ENCODE measurements at regions not wholly inside any gene's neighbourhood (a gene's known extent, or its start where the extent isn't known, plus 50 kb on each side); places are given as distances from the start of the nearest gene placed in this dataset.

DNA sequence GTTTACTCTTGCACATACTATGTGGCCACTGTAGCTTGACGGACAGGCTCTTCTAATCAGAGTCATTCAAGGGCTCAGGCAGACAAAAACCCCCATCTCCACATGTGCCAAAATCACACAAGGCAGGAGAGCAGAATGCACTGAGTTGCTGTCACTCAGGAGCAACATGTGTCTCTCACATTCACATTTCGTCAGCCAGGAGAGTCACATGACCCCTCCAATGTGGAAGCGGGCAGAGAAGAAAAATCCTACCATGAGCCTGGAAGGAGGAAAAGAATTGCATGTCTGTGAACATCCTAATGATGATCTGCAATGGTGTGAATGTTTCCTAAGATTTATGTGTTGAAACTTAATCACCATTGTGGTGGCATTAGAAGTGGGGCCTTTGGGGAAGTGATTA, 69.9 kb upstream of the MSX2 start:
- TF ChIP-seq CTCF (IDR thresholded peaks at IDR 0.05; ENCODE audit: low read depth, low read length) = no peak
- TF ChIP-seq POLR2A (IDR thresholded peaks at IDR 0.05; ENCODE audit: extremely low read depth, insufficient read length) = no peak
- no peak for TF ChIP-seq MYC (IDR thresholded peaks at IDR 0.05; ENCODE audit: low read depth, low read length)
